HG02588 (cell line): ENCODE measurements at regions not wholly inside any gene's neighbourhood (a gene's known extent, or its start where the extent isn't known, plus 50 kb on each side); places are given as distances from the start of the nearest gene placed in this dataset.
"Not testable (repeated sequence)": the region's sequence is repeated elsewhere in the genome, so short reads cannot be mapped to it uniquely, and the experiment has no call there.

ENCODE experiments used
- ATAC-seq: cut with Tn5 transposase; IDR thresholded peaks from one replicate; pipeline ENCODE4 v1.9.1; 2021; ENCODE audit warnings: mild to moderate bottlenecking, moderate library complexity; ENCODE audit not compliant: unreplicated experiment

- no peak for ATAC-seq
Observed at GRCh38 chr14:71752111-71752738, 180.0 kb upstream of the RGS6 start.

GRCh38 chr14:71753126-71753830 lies 179.0 kb upstream of the RGS6 start:
- no peak for ATAC-seq

GRCh38 chr14:71753976-71754375 lies 178.3 kb upstream of the RGS6 start:
- no peak for ATAC-seq

- no peak for ATAC-seq
Observed at GRCh38 chr14:71754422-71755095, 177.7 kb upstream of the RGS6 start.

- ATAC-seq, result no peak
Observed at GRCh38 chr14:71758229-71758951, 173.8 kb upstream of the RGS6 start.

- ATAC-seq, result no peak
Observed at GRCh38 chr14:71762575-71762974, 169.7 kb upstream of the RGS6 start.

- no peak for ATAC-seq
Observed at GRCh38 chr14:71764701-71765382, 167.4 kb upstream of the RGS6 start.

- ATAC-seq, result no peak
Observed at GRCh38 chr14:71765505-71765904, 166.7 kb upstream of the RGS6 start.

- ATAC-seq, result no peak
Observed at GRCh38 chr14:71770431-71770830, 161.8 kb upstream of the RGS6 start.

- ATAC-seq, result not testable (repeated sequence)
Observed at GRCh38 chr14:71771421-71771820, 160.8 kb upstream of the RGS6 start.

- ATAC-seq, result not testable (repeated sequence)
Observed at GRCh38 chr14:71771996-71772395, 160.2 kb upstream of the RGS6 start.

- no peak for ATAC-seq
Observed at GRCh38 chr14:71773898-71774481, 158.2 kb upstream of the RGS6 start.

GRCh38 chr14:71776471-71777360 lies 155.5 kb upstream of the RGS6 start:
- no peak for ATAC-seq

GRCh38 chr14:71780075-71780474 lies 152.2 kb upstream of the RGS6 start:
- no peak for ATAC-seq

GRCh38 chr14:71780822-71781221 lies 151.4 kb upstream of the RGS6 start:
- no peak for ATAC-seq

- ATAC-seq, result no peak
Observed at GRCh38 chr14:71783088-71783487, 149.1 kb upstream of the RGS6 start.

GRCh38 chr14:71783786-71784185 lies 148.4 kb upstream of the RGS6 start:
- ATAC-seq, result no peak

- no peak for ATAC-seq
Observed at GRCh38 chr14:71789005-71789404, 143.2 kb upstream of the RGS6 start.

- ATAC-seq, result no peak
Observed at GRCh38 chr14:71799841-71800240, 132.4 kb upstream of the RGS6 start.

GRCh38 chr14:71800878-71801277 lies 131.4 kb upstream of the RGS6 start:
- no peak for ATAC-seq
